OCI-LY7 (cell line): ENCODE measurements at regions not wholly inside any gene's neighbourhood (a gene's known extent, or its start where the extent isn't known, plus 50 kb on each side); places are given as distances from the start of the nearest gene placed in this dataset.

Experiments
- BruUV-seq: library from RNA; stranded (reverse); fragments of 400-500 nt; replicated peaks from 2 replicates; lab custom pipeline; 2021; lab: Mats Ljungman, UMichigan
- CTCF ChIA-PET: fragments of 300-600 bp; sonication (Branson Sonifier 250); formaldehyde crosslinking; loops from one replicate; lab custom pipeline; 2022; ENCODE audit warnings: antibody characterized with exemption; ENCODE audit not compliant: unreplicated experiment; lab: Charles Lee
- POLR2A ChIA-PET: fragments of 300-600 bp; sonication (Branson Sonifier 250); formaldehyde crosslinking; loops from one replicate; lab custom pipeline; 2022; ENCODE audit warnings: antibody characterized with exemption; lab: Charles Lee
- DNase-seq: peaks from one replicate; pipeline ENCODE4 v3.0.0-alpha.2; 2015; ENCODE audit warnings: low spot score
- H2AFZ ChIP-seq: fragments of 200-600 bp; sonication (generic), shearing (Covaris generic); 2 replicates; pipeline ENCODE4 v1.6.1; 2014; ENCODE audit warnings: mild to moderate bottlenecking, antibody characterized with exemption, low read length, moderate library complexity
- H3K27ac ChIP-seq: fragments of 200-600 bp; sonication (generic); 2 replicates; pipeline ENCODE4 v1.5.1; 2014; ENCODE audit warnings: mixed run types, low read depth, mild to moderate bottlenecking, moderate library complexity, low read length, inconsistent platforms; ENCODE audit not compliant: poor library complexity, severe bottlenecking
- H3K36me3 ChIP-seq: fragments of 200-600 bp; sonication (generic); 2 replicates; pipeline ENCODE4 v1.6.1; 2014; ENCODE audit warnings: mild to moderate bottlenecking, antibody characterized with exemption, low read length, moderate library complexity, mixed read lengths; ENCODE audit not compliant: insufficient read depth
- H3K4me1 ChIP-seq: fragments of 200-600 bp; sonication (generic); 2 replicates; pipeline ENCODE4 v1.5.1; 2014; ENCODE audit warnings: mild to moderate bottlenecking, low read length; ENCODE audit not compliant: insufficient read depth, poor library complexity, severe bottlenecking
- H3K4me2 ChIP-seq: fragments of 200-600 bp; sonication (generic); 2 replicates; pipeline ENCODE4 v1.6.1; 2014; ENCODE audit warnings: mild to moderate bottlenecking, low read length
- H3K4me3 ChIP-seq: fragments of 200-600 bp; sonication (generic); 2 replicates; pipeline ENCODE4 v1.5.1; 2014; ENCODE audit warnings: mild to moderate bottlenecking, low read depth, low read length; ENCODE audit not compliant: poor library complexity, severe bottlenecking
- H3K79me2 ChIP-seq: fragments of 200-600 bp; sonication (generic); 2 replicates; pipeline ENCODE4 v1.6.1; 2016; ENCODE audit warnings: low read depth, mild to moderate bottlenecking, low read length, moderate library complexity, mixed read lengths; ENCODE audit not compliant: insufficient read depth
- H3K9me2 ChIP-seq: fragments of 200-600 bp; sonication (generic); 2 replicates; pipeline ENCODE4 v1.6.1; 2016; ENCODE audit warnings: mild to moderate bottlenecking, low read length, mixed read lengths; ENCODE audit not compliant: insufficient read depth
- H3K9me3 ChIP-seq: fragments of 200-600 bp; sonication (generic); 2 replicates; pipeline ENCODE4 v1.6.1; 2014; ENCODE audit warnings: mild to moderate bottlenecking, mixed run types, low read length, mixed read lengths
- H4K20me1 ChIP-seq: fragments of 200-600 bp; sonication (generic); 2 replicates; pipeline ENCODE4 v1.6.1; 2014; ENCODE audit warnings: mild to moderate bottlenecking, antibody characterized with exemption, low read length, moderate library complexity, mixed read lengths; ENCODE audit not compliant: insufficient read depth
- CTCF ChIP-seq: fragments of 200-600 bp; sonication (generic); conservative IDR thresholded peaks from 2 replicates; pipeline ENCODE4 v1.5.1; 2014; ENCODE audit warnings: mild to moderate bottlenecking, antibody characterized with exemption, low read length, moderate library complexity, mixed read lengths
- EZH2phosphoT487 ChIP-seq: fragments of 200-600 bp; sonication (generic); IDR thresholded peaks from 2 replicates; pipeline ENCODE4 v1.6.1; 2018; ENCODE audit warnings: low read depth, borderline replicate concordance, mild to moderate bottlenecking, mixed run types, antibody characterized with exemption, low read length, moderate library complexity, mixed read lengths
- intact Hi-C: fragments of 100-400 bp; cut with micrococcal nuclease; formaldehyde crosslinking; loops from one replicate; pipeline ENCODE4 v1.10.0; 2022; ENCODE audit not compliant: unreplicated experiment

DNA sequence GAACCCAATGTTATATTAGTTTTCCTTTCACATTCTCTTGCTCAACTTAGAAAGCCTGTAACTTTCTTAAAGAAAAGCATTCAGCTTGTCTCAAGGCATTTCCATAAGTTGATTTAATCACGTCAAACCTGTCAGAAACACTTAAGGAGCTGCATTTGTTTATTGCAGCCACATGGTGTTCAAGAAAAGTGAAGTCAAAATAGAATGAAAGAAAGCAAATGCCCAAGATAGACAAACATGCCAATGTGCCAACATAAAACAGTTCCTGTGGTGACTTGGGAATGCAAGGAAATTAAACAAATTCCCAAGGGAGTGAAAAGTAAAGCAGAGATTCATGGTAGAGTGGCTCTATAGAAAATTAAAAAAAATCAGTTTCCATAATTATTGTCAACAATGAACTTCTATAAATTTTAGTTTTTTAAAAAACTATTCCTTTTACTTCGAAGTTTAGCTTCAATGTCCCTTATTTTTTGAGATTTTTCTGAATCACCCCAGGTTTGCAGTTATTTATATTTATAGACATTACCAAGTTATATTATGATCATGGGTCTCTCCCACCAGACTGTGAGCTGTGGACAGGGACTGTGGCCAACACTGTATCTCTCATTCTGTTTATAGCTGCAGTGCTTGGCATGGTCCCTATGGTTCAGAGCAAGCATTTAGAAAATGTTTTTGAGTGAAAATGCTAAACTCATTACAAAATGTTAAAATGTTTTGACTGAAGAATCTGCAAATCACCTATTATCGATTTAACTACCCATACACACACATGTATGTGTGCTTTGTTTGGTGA, 887.4 kb downstream of the REEP3 start:
- H3K4me1 ChIP-seq = no peaks in the 10 kb centered on the region
- no peaks in the 10 kb centered on the region for H3K9me3 ChIP-seq
- no peak overlapping the region for H2AFZ ChIP-seq
- no peaks in the 10 kb centered on the region for H4K20me1 ChIP-seq
- ChIA-PET POLR2A (interaction anchor here (0.7 kb wide), 1 partner anchor 437 kb away, joined by 5 read pairs; no protein-coding TSS in a partner anchor), CTCF (no interaction called here)
- H3K4me3 ChIP-seq = no peak overlapping the region
- H3K36me3 ChIP-seq = no peaks in the 10 kb centered on the region
- no peak overlapping the region for H3K4me2 ChIP-seq
- H3K9me2 ChIP-seq = no peaks in the 10 kb centered on the region
- no peak overlapping the region for H3K27ac ChIP-seq
- intact Hi-C loops = no loop called here
- DNase-seq = no peak
- no TSS peak for BruUV-seq
- no peaks in the 10 kb centered on the region for H3K79me2 ChIP-seq
- TF ChIP-seq CTCF (no peak), EZH2phosphoT487 (no peak)

DNA sequence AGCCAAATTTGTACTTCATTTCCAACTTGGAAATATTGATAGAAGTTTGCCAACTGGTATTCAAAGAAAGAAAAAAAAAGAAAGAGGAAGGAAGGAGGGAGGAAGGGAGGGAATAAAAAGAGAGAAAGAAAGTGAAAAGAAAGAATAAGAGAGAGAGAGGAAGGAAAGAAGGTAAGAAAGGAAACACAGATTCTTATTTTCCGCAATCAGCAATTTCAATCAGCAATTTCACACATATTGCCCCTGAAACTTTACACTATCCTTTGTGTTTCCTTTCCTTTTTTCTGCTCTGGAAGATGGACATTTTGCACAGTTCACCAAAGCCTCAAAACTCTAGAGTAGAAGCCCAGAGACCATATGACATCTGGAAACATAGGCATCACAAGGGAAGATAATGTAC, 888.1 kb downstream of the REEP3 start:
- no TSS peak for BruUV-seq
- Histone ChIP-seq H3K9me2 (no peaks in the 10 kb centered on the region), H2AFZ (no peak overlapping the region), H4K20me1 (no peaks in the 10 kb centered on the region), H3K4me1 (no peaks in the 10 kb centered on the region), H3K79me2 (no peaks in the 10 kb centered on the region), H3K9me3 (no peaks in the 10 kb centered on the region), H3K27ac (no peak overlapping the region), H3K4me3 (no peak overlapping the region), H3K36me3 (no peaks in the 10 kb centered on the region), H3K4me2 (no peak overlapping the region)
- CTCF ChIA-PET = no interaction called here
- TF ChIP-seq EZH2phosphoT487 = no peak
- no peak for TF ChIP-seq CTCF
- intact Hi-C loops = no loop called here
- DNase-seq = no peak
- POLR2A ChIA-PET = interaction anchor here (0.7 kb wide), 1 partner anchor 438 kb away, joined by 5 read pairs; no protein-coding TSS in a partner anchor

GRCh38 chr10:64416011-64416410, 894.8 kb downstream of the REEP3 start:
- Histone ChIP-seq H3K4me1 (no peaks in the 10 kb centered on the region), H3K36me3 (no peaks in the 10 kb centered on the region), H3K4me3 (no peak overlapping the region), H4K20me1 (no peaks in the 10 kb centered on the region), H3K79me2 (no peaks in the 10 kb centered on the region), H3K9me2 (no peaks in the 10 kb centered on the region), H3K9me3 (no peaks in the 10 kb centered on the region), H2AFZ (no peak overlapping the region), H3K27ac (no peak overlapping the region), H3K4me2 (no peak overlapping the region)
- no peak for TF ChIP-seq CTCF
- TF ChIP-seq EZH2phosphoT487 = no peak
- CTCF ChIA-PET = no interaction called here
- DNase-seq = no peak
- POLR2A ChIA-PET = no interaction called here
- intact Hi-C loops = no loop called here
- no TSS peak for BruUV-seq
